ENCODE measurements at regions not wholly inside any gene's neighbourhood (a gene's known extent, or its start where the extent isn't known, plus 50 kb on each side); places are given as distances from the start of the nearest gene placed in this dataset.
A peak's percentile ranks its signal among the peaks of the same experiment; 100 is the strongest.

DNA sequence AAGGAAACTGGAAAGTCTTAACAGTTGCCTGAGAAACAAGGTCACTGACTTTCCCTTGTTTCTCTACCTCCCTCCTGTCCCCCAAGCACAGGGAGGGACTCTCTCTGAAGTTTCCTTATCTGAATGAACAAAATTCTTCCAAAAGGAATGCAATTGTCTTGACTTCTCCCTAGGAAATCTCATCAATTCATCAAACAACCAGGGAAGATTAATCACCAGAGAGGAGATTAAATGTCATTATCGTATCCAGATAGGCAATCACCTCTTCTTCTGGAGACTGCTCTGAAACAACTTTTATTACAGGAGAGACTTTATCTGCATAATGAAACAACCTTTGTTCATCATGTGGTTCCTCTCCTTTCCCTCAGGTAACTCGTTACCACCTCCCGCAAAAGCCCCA lies 431.4 kb downstream of the SLC16A7 start:
- DNase-seq: peak; percentile 45 to 82
- no peaks in the 10 kb centered on the region for H3K27me3 ChIP-seq (ENCODE audit: control insufficient read depth, insufficient read depth, low read length)
- no peaks in the 10 kb centered on the region for H3K4me1 ChIP-seq (ENCODE audit: control insufficient read depth, insufficient read depth, low read length)
- H3K36me3 ChIP-seq (ENCODE audit: control insufficient read depth, insufficient read depth, low read length): no peaks in the 10 kb centered on the region
- H3K4me3 ChIP-seq (ENCODE audit: low read length): no peak overlapping the region
- H3K9me3 ChIP-seq (ENCODE audit: control insufficient read depth, low read depth, low read length): no peaks in the 10 kb centered on the region
- H3K27ac ChIP-seq (ENCODE audit: low read length): peak overlapping the region; percentile 50
- WGBS (ENCODE audit: insufficient coverage, low lambda C conversion rate): no CpG with 5 or more reads among the region's 3 CpGs

DNA sequence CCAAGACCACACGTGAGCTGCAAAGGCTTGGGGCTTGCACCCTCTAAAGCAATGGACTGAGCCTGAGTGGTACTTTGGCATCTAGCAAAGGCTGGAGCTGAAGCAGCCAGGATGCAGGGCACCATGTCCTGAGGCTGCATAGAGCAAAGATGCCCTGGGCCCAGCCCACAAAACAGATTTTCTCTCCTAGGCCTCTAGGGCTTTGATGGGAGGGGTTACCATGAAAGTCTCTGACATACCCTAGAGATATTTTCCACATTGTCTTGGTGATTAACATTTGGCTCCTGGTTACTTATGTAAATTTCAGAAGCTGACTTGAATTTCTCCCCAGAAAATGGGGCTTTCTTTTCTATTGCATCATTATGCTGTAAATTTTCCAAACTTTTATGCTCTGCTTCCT lies 438.3 kb downstream of the SLC16A7 start:
- DNase-seq: no peak
- no CpG with 5 or more reads among the region's 1 CpG for WGBS (ENCODE audit: insufficient coverage, low lambda C conversion rate)
- Histone ChIP-seq H3K36me3 (ENCODE audit: control insufficient read depth, insufficient read depth, low read length) (no peaks in the 10 kb centered on the region), H3K4me3 (ENCODE audit: low read length) (no peak overlapping the region), H3K9me3 (ENCODE audit: control insufficient read depth, low read depth, low read length) (peaks cover 10% of the 10 kb centered on the region), H3K4me1 (ENCODE audit: control insufficient read depth, insufficient read depth, low read length) (no peaks in the 10 kb centered on the region), H3K27ac (ENCODE audit: low read length) (no peak overlapping the region), H3K27me3 (ENCODE audit: control insufficient read depth, insufficient read depth, low read length) (no peaks in the 10 kb centered on the region)

DNA sequence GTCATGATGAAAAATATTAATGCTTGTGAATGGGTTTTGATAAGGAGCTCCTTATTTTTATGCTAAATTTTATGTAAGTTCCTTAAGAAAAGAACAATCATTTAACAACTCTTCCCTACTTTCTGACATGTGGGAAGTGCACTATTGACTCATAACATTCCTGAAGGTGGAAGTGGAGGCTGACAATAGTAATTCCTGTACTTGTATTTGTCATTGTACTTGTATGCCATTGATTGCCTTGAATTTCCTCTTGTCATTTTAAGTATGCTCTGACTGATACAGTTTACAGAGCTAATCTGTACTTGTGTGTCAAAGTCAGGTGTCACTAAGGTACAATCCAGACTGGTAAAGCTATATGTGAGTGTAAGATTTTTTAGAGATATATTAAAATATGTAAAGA lies 440.0 kb downstream of the SLC16A7 start:
- Histone ChIP-seq H3K9me3 (ENCODE audit: control insufficient read depth, low read depth, low read length) (peaks cover 10% of the 10 kb centered on the region), H3K27ac (ENCODE audit: low read length) (no peak overlapping the region), H3K36me3 (ENCODE audit: control insufficient read depth, insufficient read depth, low read length) (no peaks in the 10 kb centered on the region), H3K4me3 (ENCODE audit: low read length) (no peak overlapping the region), H3K27me3 (ENCODE audit: control insufficient read depth, insufficient read depth, low read length) (no peaks in the 10 kb centered on the region), H3K4me1 (ENCODE audit: control insufficient read depth, insufficient read depth, low read length) (no peaks in the 10 kb centered on the region)
- no peak for DNase-seq

DNA sequence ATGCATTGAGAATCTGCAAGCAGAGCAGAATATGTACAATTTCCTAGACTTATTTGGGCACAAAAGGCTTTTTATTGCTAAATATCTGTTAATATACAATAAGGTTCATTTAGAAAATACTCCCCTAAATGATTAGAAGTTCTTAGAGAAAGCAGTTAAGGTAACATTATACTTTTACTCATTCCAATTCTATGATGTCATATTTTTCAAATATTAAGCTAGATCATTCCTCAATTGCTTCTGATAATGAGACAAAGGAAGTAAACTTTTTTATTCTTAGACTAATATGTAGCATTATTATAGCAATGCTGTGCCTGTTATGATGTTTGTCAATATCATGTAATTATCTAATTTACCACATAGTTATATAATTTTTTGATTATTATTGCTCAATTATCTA lies 447.0 kb downstream of the SLC16A7 start:
- Histone ChIP-seq H3K36me3 (ENCODE audit: control insufficient read depth, insufficient read depth, low read length) (no peaks in the 10 kb centered on the region), H3K27ac (ENCODE audit: low read length) (no peak overlapping the region), H3K4me3 (ENCODE audit: low read length) (no peak overlapping the region), H3K27me3 (ENCODE audit: control insufficient read depth, insufficient read depth, low read length) (no peaks in the 10 kb centered on the region), H3K9me3 (ENCODE audit: control insufficient read depth, low read depth, low read length) (no peaks in the 10 kb centered on the region), H3K4me1 (ENCODE audit: control insufficient read depth, insufficient read depth, low read length) (no peaks in the 10 kb centered on the region)
- DNase-seq: no peak

DNA sequence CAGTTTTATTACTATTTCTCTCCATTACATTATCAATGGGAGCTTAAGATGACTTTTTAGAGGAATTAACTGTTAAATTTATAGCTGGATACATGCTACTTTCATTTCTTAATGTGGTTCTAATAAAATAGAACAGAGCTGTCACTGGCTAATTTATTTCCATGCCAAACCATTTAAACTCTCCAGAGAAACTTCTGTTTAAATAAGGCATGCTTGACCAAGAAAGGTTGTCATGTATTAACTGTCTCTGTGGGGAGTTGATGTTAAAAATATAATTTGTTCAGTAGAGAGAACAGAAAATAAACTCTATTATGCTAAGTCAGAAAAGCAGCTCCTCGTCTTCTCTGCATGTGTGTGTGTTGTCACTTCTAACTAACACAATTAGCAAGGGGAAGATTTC lies 447.4 kb downstream of the SLC16A7 start:
- H3K4me1 ChIP-seq (ENCODE audit: control insufficient read depth, insufficient read depth, low read length): no peaks in the 10 kb centered on the region
- H3K4me3 ChIP-seq (ENCODE audit: low read length): no peak overlapping the region
- no peak for DNase-seq
- H3K36me3 ChIP-seq (ENCODE audit: control insufficient read depth, insufficient read depth, low read length): no peaks in the 10 kb centered on the region
- H3K27ac ChIP-seq (ENCODE audit: low read length): no peak overlapping the region
- WGBS (ENCODE audit: insufficient coverage, low lambda C conversion rate): 60% methylated on average over 1 of the region's 1 CpG
- no peaks in the 10 kb centered on the region for H3K9me3 ChIP-seq (ENCODE audit: control insufficient read depth, low read depth, low read length)
- no peaks in the 10 kb centered on the region for H3K27me3 ChIP-seq (ENCODE audit: control insufficient read depth, insufficient read depth, low read length)

DNA sequence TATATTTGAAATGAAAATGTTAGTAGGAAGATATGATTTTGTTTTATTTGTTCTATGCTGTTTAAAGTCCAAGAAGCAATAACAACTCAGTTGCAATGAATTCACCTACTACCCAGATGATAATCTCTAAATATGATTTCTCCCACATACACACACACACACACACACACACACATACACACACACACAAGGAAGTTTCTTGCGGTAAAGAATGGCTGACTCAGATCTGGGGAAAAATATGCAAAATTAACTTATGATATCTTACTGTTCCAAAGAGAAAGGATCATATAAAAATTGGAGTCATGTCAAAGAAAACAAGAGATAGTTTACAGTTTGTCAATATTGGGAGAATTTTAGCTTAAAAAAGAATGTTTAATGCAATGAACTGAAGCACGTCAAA lies 456.7 kb downstream of the SLC16A7 start:
- Histone ChIP-seq H3K27me3 (ENCODE audit: control insufficient read depth, insufficient read depth, low read length) (no peaks in the 10 kb centered on the region), H3K9me3 (ENCODE audit: control insufficient read depth, low read depth, low read length) (no peaks in the 10 kb centered on the region), H3K4me1 (ENCODE audit: control insufficient read depth, insufficient read depth, low read length) (no peaks in the 10 kb centered on the region), H3K4me3 (ENCODE audit: low read length) (no peak overlapping the region), H3K36me3 (ENCODE audit: control insufficient read depth, insufficient read depth, low read length) (no peaks in the 10 kb centered on the region), H3K27ac (ENCODE audit: low read length) (no peak overlapping the region)
- no CpG with 5 or more reads among the region's 2 CpGs for WGBS (ENCODE audit: insufficient coverage, low lambda C conversion rate)
- no peak for DNase-seq

DNA sequence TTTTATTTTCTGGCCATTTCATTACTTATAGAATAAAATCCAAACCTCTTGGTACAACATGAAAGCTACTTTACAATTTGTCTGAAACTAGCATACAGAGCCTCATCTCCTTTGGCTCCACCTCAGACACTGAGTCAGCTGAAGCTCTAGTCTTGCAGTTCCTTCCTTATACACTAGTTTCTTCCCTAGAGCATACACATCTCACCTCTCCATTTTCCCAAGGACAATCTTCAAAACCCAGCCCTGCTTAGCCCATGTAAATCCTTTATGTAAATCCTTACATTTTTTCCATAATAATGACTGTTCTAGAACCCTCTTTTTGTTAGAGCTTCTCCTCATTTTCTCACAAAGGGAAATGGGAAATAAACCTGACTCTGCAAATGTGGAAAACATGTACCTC lies 463.4 kb downstream of the SLC16A7 start:
- Histone ChIP-seq H3K27ac (ENCODE audit: low read length) (no peak overlapping the region), H3K4me1 (ENCODE audit: control insufficient read depth, insufficient read depth, low read length) (no peaks in the 10 kb centered on the region), H3K4me3 (ENCODE audit: low read length) (no peak overlapping the region), H3K27me3 (ENCODE audit: control insufficient read depth, insufficient read depth, low read length) (no peaks in the 10 kb centered on the region), H3K36me3 (ENCODE audit: control insufficient read depth, insufficient read depth, low read length) (no peaks in the 10 kb centered on the region), H3K9me3 (ENCODE audit: control insufficient read depth, low read depth, low read length) (no peaks in the 10 kb centered on the region)
- DNase-seq: no peak

DNA sequence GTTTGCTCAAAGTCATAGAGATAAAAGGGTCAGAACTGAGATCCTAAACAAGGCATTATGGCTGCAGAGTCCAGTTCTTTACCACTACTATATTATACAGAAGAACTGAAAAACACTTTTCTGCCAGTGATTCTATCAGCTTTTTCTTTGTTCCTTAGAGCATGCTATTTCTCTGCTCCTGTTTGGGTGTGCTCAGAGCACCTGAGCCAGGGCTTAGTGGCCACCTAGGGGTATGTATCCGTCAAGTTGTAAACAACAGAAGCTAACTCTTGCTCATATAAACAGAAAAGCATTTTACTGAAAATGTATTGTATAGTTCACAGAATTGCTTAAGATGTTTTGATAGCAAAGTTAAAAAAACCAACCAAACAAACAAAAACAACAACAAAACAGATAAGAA lies 470.8 kb downstream of the SLC16A7 start:
- Histone ChIP-seq H3K36me3 (ENCODE audit: control insufficient read depth, insufficient read depth, low read length) (no peaks in the 10 kb centered on the region), H3K27me3 (ENCODE audit: control insufficient read depth, insufficient read depth, low read length) (no peaks in the 10 kb centered on the region), H3K9me3 (ENCODE audit: control insufficient read depth, low read depth, low read length) (no peaks in the 10 kb centered on the region), H3K4me3 (ENCODE audit: low read length) (no peak overlapping the region), H3K27ac (ENCODE audit: low read length) (no peak overlapping the region), H3K4me1 (ENCODE audit: control insufficient read depth, insufficient read depth, low read length) (no peaks in the 10 kb centered on the region)
- DNase-seq: no peak
- 80% methylated on average over 1 of the region's 1 CpG for WGBS (ENCODE audit: insufficient coverage, low lambda C conversion rate)

DNA sequence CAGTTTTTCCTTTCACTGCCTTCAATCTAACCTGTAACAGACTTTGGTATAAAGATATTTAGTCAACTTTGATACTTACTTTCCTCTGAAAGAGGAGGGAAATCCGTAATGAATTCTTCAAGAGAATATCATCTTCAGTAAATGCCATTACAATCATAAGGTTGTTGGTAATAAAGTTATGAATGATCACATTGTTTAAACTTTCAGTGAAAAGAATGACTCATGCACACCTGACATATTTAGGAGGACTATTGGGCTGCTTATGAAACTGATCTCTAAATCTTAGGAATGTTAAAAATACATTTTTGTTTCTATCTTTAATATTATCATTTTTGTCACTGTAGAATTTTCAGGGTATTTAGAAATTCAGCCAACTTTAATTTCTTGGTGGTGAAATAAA lies 474.7 kb downstream of the SLC16A7 start:
- no peaks in the 10 kb centered on the region for H3K9me3 ChIP-seq (ENCODE audit: control insufficient read depth, low read depth, low read length)
- no peak for DNase-seq
- no peaks in the 10 kb centered on the region for H3K4me1 ChIP-seq (ENCODE audit: control insufficient read depth, insufficient read depth, low read length)
- no peaks in the 10 kb centered on the region for H3K27me3 ChIP-seq (ENCODE audit: control insufficient read depth, insufficient read depth, low read length)
- no peak overlapping the region for H3K4me3 ChIP-seq (ENCODE audit: low read length)
- H3K36me3 ChIP-seq (ENCODE audit: control insufficient read depth, insufficient read depth, low read length): no peaks in the 10 kb centered on the region
- no CpG with 5 or more reads among the region's 1 CpG for WGBS (ENCODE audit: insufficient coverage, low lambda C conversion rate)
- no peak overlapping the region for H3K27ac ChIP-seq (ENCODE audit: low read length)

DNA sequence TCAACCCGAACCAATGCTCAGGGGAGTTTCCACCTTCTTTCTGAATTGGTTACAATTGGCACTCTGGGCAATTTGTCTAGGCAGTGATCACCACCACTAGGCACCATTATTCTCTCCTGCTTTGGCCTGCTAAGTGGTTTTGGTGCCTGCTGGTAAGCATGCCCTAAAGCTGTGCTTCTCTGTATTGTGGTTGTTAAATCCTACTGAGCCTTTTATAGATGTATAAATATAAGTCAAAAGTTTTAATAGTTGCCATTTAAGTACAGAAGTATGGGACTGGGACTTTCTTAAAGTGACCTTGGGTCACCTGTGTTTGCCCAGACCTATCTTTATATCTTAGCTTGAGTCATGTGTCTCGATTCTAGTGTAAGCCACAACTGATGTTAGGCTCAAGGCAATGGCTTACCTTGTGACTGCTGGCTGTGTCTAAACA lies 475.9 kb downstream of the SLC16A7 start:
- Histone ChIP-seq H3K4me1 (ENCODE audit: control insufficient read depth, insufficient read depth, low read length) (no peaks in the 10 kb centered on the region), H3K27me3 (ENCODE audit: control insufficient read depth, insufficient read depth, low read length) (no peaks in the 10 kb centered on the region), H3K4me3 (ENCODE audit: low read length) (no peak overlapping the region), H3K27ac (ENCODE audit: low read length) (no peak overlapping the region), H3K36me3 (ENCODE audit: control insufficient read depth, insufficient read depth, low read length) (no peaks in the 10 kb centered on the region), H3K9me3 (ENCODE audit: control insufficient read depth, low read depth, low read length) (no peaks in the 10 kb centered on the region)
- DNase-seq: peak in 1 of 2 donors; percentile 5
- whole genome bisulfite sequencing (ENCODE audit: insufficient coverage, low lambda C conversion rate): no CpG with 5 or more reads among the region's 2 CpGs

DNA sequence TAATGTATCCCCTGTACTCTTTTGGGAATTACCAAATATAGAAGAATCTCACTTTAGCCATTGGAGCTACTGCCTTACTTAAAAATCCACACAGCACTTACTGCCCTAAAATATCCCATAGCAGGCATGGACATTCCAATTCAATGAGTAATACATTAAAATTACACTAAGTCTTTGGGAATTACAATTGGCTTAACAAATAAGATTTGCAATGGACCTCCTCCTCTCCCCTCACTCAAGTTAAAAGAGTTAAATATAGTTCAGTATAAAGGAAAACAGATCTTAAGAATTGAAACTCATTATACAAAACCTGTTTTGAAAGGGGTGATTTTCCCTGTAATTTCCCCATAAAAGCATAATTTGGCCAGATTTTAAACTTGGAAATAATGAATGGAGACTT lies 477.1 kb downstream of the SLC16A7 start:
- H3K4me1 ChIP-seq (ENCODE audit: control insufficient read depth, insufficient read depth, low read length): no peaks in the 10 kb centered on the region
- no peaks in the 10 kb centered on the region for H3K27me3 ChIP-seq (ENCODE audit: control insufficient read depth, insufficient read depth, low read length)
- no peaks in the 10 kb centered on the region for H3K9me3 ChIP-seq (ENCODE audit: control insufficient read depth, low read depth, low read length)
- H3K27ac ChIP-seq (ENCODE audit: low read length): no peak overlapping the region
- no peak overlapping the region for H3K4me3 ChIP-seq (ENCODE audit: low read length)
- H3K36me3 ChIP-seq (ENCODE audit: control insufficient read depth, insufficient read depth, low read length): no peaks in the 10 kb centered on the region
- DNase-seq: no peak

DNA sequence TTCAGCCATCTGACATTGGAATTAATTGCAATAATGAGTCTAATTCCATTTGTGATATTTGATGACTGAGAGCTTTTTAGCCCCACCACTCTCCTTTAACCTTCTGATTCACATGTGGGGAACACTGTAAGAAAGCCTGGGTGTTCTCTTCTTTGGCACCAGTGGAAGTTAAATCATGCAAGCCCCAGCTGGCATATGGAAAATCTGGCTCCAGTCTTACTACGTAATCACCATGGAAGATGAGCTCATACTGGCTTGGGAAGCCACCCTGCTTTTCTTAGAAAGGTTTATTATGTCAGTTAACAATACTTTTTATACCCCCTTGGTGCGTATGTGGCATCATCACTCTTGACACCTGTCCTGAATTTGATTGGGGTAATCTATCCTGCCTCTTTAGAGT lies 479.3 kb downstream of the SLC16A7 start:
- DNase-seq: no peak
- no CpG with 5 or more reads among the region's 2 CpGs for WGBS (ENCODE audit: insufficient coverage, low lambda C conversion rate)
- no peaks in the 10 kb centered on the region for H3K4me1 ChIP-seq (ENCODE audit: control insufficient read depth, insufficient read depth, low read length)
- H3K9me3 ChIP-seq (ENCODE audit: control insufficient read depth, low read depth, low read length): no peaks in the 10 kb centered on the region
- no peak overlapping the region for H3K27ac ChIP-seq (ENCODE audit: low read length)
- H3K4me3 ChIP-seq (ENCODE audit: low read length): no peak overlapping the region
- H3K27me3 ChIP-seq (ENCODE audit: control insufficient read depth, insufficient read depth, low read length): no peaks in the 10 kb centered on the region
- H3K36me3 ChIP-seq (ENCODE audit: control insufficient read depth, insufficient read depth, low read length): no peaks in the 10 kb centered on the region
